Smooth muscle cell (in vitro differentiated cells): ENCODE measurements at regions not wholly inside any gene's neighbourhood (a gene's known extent, or its start where the extent isn't known, plus 50 kb on each side); places are given as distances from the start of the nearest gene placed in this dataset.

Experiments used
- DNase-seq: peaks from one replicate; lab custom pipeline; 2025; ENCODE audit not compliant: unreplicated experiment; lab: John Stamatoyannopoulos, UW
- H2AFZ ChIP-seq: fragments of 200-600 bp; sonication (generic); 2 replicates; pipeline ENCODE4 v1.6.0; 2016; ENCODE audit warnings: antibody characterized with exemption, low read depth, mild to moderate bottlenecking
- H3F3A ChIP-seq: fragments of 200-600 bp; sonication (generic); 2 replicates; pipeline ENCODE4 v1.6.0; 2017; ENCODE audit warnings: antibody characterized with exemption, low read depth
- H3K27ac ChIP-seq: fragments of 200-600 bp; sonication (generic); 2 replicates; pipeline ENCODE4 v1.5.1; 2016; ENCODE audit warnings: low read depth, mild to moderate bottlenecking
- H3K27me3 ChIP-seq: fragments of 200-600 bp; sonication (generic); 2 replicates; pipeline ENCODE4 v1.6.1; 2016; ENCODE audit warnings: low read depth, mild to moderate bottlenecking
- H3K36me3 ChIP-seq: fragments of 200-600 bp; sonication (generic); 2 replicates; pipeline ENCODE4 v1.5.1; 2016; ENCODE audit warnings: low read depth
- H3K4me1 ChIP-seq: fragments of 200-600 bp; sonication (generic); 2 replicates; pipeline ENCODE4 v1.5.1; 2016; ENCODE audit warnings: low read depth
- H3K4me2 ChIP-seq: fragments of 200-600 bp; sonication (generic); 2 replicates; pipeline ENCODE4 v1.6.0; 2016; ENCODE audit warnings: mild to moderate bottlenecking
- H3K4me3 ChIP-seq: fragments of 200-600 bp; sonication (generic); 2 replicates; pipeline ENCODE4 v1.5.1; 2016; ENCODE audit warnings: mild to moderate bottlenecking
- H3K79me2 ChIP-seq: fragments of 200-600 bp; sonication (generic); 2 replicates; pipeline ENCODE4 v1.6.0; 2016; ENCODE audit warnings: low read depth, mild to moderate bottlenecking
- H3K9ac ChIP-seq: fragments of 200-600 bp; sonication (generic); 2 replicates; pipeline ENCODE4 v1.6.0; 2016; ENCODE audit warnings: low read depth
- H3K9me3 ChIP-seq: fragments of 200-600 bp; sonication (generic); replicated peaks from 2 replicates; pipeline ENCODE4 v1.5.1; 2016; ENCODE audit warnings: low read depth
- H4K20me1 ChIP-seq: fragments of 200-600 bp; sonication (generic); 2 replicates; pipeline ENCODE4 v1.6.0; 2016; ENCODE audit warnings: low read depth
- CTCF ChIP-seq: fragments of 200-600 bp; sonication (generic); IDR thresholded peaks from 2 replicates; pipeline ENCODE4 v1.5.1; 2017; ENCODE audit warnings: borderline replicate concordance, mild to moderate bottlenecking, antibody characterized with exemption; ENCODE audit not compliant: insufficient read depth, poor library complexity, severe bottlenecking
- WGBS: methylation state at CpG from one replicate; pipeline ENCODE4 v1.1.7; 2016; ENCODE audit warnings: low lambda C conversion rate; 5-methylcytosine and 5-hydroxymethylcytosine counted together

GRCh38 chr14:73796415-73796814 is 55.2 kb upstream of the PTGR2 start:
- Histone ChIP-seq H3F3A (no peaks in the 10 kb centered on the region), H2AFZ (no peak overlapping the region), H3K9ac (no peak overlapping the region), H3K79me2 (no peaks in the 10 kb centered on the region), H3K4me2 (no peak overlapping the region), H3K27me3 (no peaks in the 10 kb centered on the region), H3K9me3 (no peaks in the 10 kb centered on the region), H3K36me3 (no peaks in the 10 kb centered on the region), H3K27ac (no peak overlapping the region), H3K4me1 (no peaks in the 10 kb centered on the region), H4K20me1 (no peaks in the 10 kb centered on the region), H3K4me3 (no peak overlapping the region)
- WGBS = 82% methylated on average over 2 of the region's 2 CpGs
- no peak for TF ChIP-seq CTCF
- DNase-seq = no peak

DNA sequence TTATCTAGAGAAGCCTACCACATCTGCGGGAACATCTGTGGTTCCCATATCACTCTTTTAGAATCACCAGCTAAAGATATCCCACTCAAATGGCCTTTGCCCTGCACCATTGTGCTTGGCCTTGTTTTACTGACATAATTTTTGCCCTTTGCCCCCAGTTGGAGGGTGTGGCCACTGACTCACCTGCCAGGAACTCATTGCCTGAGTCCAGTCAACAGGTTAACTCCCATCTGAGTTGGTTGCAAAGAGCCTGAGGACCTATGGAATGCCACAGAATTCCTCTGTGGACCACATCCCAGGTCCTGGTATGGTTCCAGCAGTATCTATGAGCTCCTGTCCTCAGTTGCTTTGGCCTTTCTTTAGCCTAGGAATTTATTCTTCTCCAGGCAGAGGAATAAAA is 55.7 kb upstream of the PTGR2 start:
- H3K4me3 ChIP-seq = no peak overlapping the region
- no peaks in the 10 kb centered on the region for H3F3A ChIP-seq
- no peak for DNase-seq
- H3K9ac ChIP-seq = no peak overlapping the region
- H3K4me1 ChIP-seq = no peaks in the 10 kb centered on the region
- no peaks in the 10 kb centered on the region for H3K79me2 ChIP-seq
- H3K36me3 ChIP-seq = no peaks in the 10 kb centered on the region
- no peak for TF ChIP-seq CTCF
- H3K4me2 ChIP-seq = no peak overlapping the region
- H4K20me1 ChIP-seq = no peaks in the 10 kb centered on the region
- WGBS = 96% methylated on average over 1 of the region's 1 CpG
- H3K9me3 ChIP-seq = no peaks in the 10 kb centered on the region
- no peak overlapping the region for H3K27ac ChIP-seq
- H2AFZ ChIP-seq = no peak overlapping the region
- H3K27me3 ChIP-seq = no peaks in the 10 kb centered on the region

GRCh38 chr14:73795466-73795865 is 56.2 kb upstream of the PTGR2 start:
- H3K9me3 ChIP-seq = no peaks in the 10 kb centered on the region
- TF ChIP-seq CTCF = no peak
- DNase-seq = no peak
- no peak overlapping the region for H3K4me3 ChIP-seq
- H3K4me1 ChIP-seq = no peaks in the 10 kb centered on the region
- H4K20me1 ChIP-seq = no peaks in the 10 kb centered on the region
- H3K27ac ChIP-seq = peak overlapping the region; percentile 79
- H3K27me3 ChIP-seq = no peaks in the 10 kb centered on the region
- no peaks in the 10 kb centered on the region for H3K79me2 ChIP-seq
- H3K9ac ChIP-seq = no peak overlapping the region
- 93% methylated on average over 3 of the region's 3 CpGs for WGBS
- H3F3A ChIP-seq = no peaks in the 10 kb centered on the region
- H2AFZ ChIP-seq = peak overlapping the region; percentile 17
- peak overlapping the region; percentile 71 for H3K4me2 ChIP-seq
- H3K36me3 ChIP-seq = no peaks in the 10 kb centered on the region

GRCh38 chr14:73794146-73794545 is 57.5 kb upstream of the PTGR2 start:
- no peaks in the 10 kb centered on the region for H3K9me3 ChIP-seq
- no peaks in the 10 kb centered on the region for H3K36me3 ChIP-seq
- H3K27ac ChIP-seq = peak overlapping the region; percentile 79
- no peaks in the 10 kb centered on the region for H3K79me2 ChIP-seq
- H2AFZ ChIP-seq = no peak overlapping the region
- peaks cover 6% of the 10 kb centered on the region for H3F3A ChIP-seq
- TF ChIP-seq CTCF = no peak
- no peak overlapping the region for H3K4me2 ChIP-seq
- no peaks in the 10 kb centered on the region for H3K27me3 ChIP-seq
- H3K9ac ChIP-seq = no peak overlapping the region
- H4K20me1 ChIP-seq = no peaks in the 10 kb centered on the region
- H3K4me1 ChIP-seq = no peaks in the 10 kb centered on the region
- H3K4me3 ChIP-seq = no peak overlapping the region
- no peak for DNase-seq
- 97% methylated on average over 1 of the region's 1 CpG for WGBS
